Hematopoietic multipotent progenitor cell treated with erythropoietin and hydrocortisone succinate and interleukin-3 and kit ligand, for 15 days (in vitro differentiated cells): ENCODE measurements at regions not wholly inside any gene's neighbourhood (a gene's known extent, or its start where the extent isn't known, plus 50 kb on each side); places are given as distances from the start of the nearest gene placed in this dataset.
"Not testable (repeated sequence)": the region's sequence is repeated elsewhere in the genome, so short reads cannot be mapped to it uniquely, and the experiment has no call there.

Experiments used
- DNase-seq: peaks from one replicate; pipeline ENCODE4 v3.0.0-alpha.2; 2015; ENCODE audit warnings: low spot score

GRCh38 chr3:139135657-139136056, 91.0 kb upstream of the PRR23C start:
- DNase-seq: no peak

DNA sequence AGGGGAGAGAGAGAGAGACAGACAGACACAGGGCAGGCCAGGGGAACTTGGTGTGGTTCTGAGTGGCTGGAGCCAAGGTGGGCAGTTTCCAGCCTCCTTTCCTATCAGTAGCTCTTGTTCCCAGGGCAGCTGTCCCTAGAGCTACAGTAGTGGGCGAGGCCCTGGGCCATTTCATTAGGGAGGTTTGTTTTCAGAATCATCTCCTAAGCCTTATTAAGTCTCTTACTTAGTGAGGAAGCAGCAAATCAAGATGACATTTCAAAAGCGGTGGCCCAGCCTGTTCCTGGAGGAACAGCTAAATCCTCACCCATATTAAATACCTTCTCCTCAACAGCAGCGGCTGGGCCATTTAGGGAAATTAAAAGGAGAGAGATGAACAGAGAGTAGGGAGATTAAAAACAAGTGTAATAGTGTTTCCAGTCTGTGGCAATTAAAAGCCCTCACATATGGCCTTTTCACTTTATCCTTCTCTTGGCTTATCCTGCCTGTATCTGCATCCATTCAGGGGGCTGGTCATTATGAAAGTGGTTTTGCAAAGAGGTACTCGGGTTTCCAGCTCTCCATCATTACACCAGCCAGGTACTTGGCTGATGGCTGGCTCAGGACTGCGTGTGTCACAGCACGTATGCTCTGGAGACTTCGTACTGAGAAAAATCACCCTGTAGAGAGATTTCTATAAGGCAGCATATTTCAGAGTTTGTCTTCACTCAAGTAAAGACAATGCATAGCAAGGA, 91.9 kb upstream of the PRR23C start:
- no peak for DNase-seq

GRCh38 chr3:139140553-139140952, 95.9 kb upstream of the PRR23C start:
- no peak for DNase-seq

GRCh38 chr3:139145980-139146379, 101.3 kb upstream of the PRR23C start:
- not testable (repeated sequence) for DNase-seq

DNA sequence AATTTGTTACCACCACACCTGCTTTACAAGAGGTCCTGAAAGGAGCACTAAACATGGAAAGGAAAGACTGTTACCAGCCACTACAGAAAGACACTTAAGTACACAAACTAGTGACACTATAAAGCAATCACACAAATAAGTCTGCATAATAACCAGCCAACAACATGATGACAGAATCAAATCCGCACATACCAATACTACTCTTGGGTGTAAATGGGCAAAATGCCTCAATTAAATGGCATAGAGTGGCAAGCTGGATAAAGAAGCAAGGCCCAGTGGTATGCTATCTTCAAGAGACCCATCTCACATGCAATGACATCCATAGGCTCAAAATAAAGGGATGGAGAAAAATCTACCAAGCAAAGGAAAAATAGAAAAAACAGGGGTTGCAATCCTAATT, 106.8 kb upstream of the PRR23C start:
- DNase-seq: no peak

DNA sequence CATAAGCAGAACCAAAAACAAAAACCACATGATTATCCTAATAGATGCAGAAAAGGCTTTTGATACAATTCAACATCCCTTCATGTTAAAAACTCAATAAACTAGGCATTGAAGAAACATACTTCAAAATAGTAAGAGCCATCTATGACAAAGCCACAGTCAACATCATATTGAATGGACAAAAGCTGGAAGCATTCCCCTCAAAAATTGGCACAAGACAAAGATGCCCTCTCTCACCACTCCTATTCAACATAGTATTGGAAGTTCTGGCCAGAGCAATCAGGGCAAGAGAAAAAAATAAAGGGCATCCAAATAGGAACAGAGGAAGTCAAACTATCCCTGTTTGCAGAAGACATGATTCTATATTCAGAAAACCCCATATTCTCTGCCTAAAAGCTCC, 108.7 kb upstream of the PRR23C start:
- DNase-seq: not testable (repeated sequence)

DNA sequence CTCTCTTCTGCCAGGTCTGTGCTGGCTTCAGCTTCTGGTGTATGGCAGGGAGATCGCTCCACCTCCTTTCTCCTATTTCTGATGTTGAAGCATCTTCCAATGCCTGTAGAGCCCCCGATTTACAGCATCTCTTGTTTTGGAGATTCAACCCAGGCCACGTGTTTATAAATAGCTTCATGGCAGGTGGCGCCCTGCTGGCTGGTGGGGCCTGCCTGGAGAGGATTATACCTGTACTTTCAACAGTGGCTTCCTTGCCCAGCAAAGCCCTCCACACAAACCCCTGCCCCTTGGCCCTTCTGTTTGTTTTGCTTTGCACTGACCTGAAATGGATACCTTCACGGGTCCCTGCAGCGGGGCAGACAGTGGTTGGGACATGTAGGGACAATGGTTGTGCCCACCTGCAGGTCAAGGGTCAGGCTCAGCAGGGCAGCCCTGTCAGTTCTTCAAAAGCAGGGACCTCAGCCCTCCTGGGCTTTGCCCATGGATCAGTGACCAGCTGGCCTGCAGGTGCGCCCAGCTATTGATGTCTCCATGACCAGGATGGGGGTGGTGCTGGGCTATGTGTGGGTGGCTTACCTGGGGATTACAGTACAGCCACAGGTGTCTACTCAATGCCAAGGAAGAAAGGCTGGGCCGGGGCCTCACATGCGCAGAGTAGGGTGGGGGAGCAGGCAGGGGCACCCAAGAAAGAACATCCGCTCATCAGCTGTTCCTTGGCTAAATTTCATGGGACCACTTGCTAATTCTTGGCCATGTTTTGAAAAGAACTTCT, 112.7 kb upstream of the PRR23C start:
- DNase-seq: no peak

DNA sequence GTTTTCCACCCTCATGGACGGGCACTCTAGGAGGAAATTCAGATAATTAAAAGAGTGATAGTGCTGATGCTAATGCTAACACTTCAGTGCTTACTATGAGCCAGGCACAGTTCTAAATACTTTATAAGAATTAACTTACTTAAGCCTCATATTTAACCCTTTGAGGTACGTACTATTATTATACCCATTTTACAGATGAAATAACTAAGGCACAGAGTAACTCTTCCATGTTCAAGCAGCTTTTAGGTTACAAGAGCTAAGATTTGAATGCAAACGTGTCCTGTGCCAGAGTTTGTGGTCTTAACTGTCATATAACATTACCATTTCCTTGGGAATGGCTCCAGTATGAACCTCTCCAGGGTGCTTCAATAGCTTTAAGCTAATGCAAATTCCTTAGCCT, 114.7 kb upstream of the PRR23C start:
- DNase-seq: no peak

DNA sequence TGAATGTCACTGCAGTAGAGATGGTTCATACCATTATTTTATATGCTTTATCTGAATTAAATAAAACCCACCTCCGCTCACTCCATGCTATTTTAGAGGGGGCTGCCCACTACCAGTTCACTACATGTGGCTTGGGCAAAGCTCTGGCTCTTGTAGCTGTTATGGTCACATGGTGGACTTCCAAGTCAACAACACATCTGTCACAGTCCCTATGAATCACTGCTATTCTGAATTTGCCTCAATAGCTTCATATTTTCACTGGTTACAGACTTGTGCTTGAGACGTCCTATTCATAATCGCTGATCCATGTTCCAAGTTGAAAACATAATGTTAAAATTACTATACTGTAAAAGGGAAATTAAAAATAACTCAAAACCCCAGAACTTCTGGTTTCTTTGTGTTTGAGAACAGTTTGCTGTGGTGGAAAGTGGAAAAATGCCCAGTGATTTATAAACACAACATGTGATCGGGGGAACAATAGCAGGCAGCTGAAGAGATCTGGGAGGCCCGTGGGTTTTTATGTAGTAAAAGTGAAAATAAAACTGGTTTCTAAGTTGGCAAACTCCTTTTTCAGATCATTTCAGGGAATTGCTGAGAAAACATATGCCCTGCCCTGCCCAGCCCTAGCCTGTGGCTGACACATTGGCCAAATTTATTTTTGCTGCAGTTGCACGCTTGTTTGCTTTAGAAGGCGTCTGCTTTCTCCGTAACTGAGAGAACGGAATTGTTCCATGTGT, 128.8 kb upstream of the PRR23C start:
- DNase-seq: no peak

GRCh38 chr3:139180489-139180888, 135.8 kb upstream of the PRR23C start:
- no peak for DNase-seq

DNA sequence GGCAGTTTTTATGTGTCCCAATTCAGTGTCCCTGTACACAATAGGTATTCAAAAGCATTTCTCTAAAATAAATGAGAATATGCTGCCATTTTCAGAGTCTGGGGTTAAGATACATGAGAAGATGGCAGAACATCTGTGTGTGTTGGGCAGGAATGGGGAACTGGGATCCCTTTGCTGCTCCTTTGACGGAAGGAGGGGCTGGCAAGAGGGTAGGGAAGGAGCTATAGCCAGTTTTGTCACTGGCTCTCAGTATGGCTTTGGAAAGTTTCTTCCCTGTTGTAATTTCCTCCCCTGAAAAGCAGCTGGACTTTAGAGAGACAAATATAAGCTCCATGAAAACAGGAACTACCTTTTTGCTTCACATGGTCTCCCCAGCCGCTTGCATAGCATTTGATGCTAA, 137.5 kb upstream of the PRR23C start:
- no peak for DNase-seq

- no peak for DNase-seq
Measured at GRCh38 chr3:139182598-139182997, 137.9 kb upstream of the PRR23C start.

DNA sequence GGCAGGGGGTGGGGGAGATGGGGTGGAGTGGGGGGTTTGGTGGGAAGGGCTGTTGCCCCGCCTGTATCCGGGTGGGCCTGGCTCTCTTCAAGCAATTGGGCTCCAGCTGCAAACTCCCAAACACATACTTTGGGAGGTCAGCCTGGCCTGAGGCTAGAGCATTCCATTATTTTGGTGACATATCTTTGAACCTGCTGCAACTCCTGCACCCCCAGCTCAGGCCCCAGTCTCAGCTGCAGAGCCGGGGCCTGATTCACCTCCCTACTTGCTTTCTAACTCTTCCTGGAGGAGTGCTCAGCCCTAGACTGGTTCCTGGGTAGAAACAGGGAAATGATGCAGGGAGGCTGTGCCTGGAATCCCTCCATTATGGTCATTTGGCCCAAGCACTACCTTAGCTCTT, 140.8 kb upstream of the PRR23C start:
- DNase-seq: no peak

DNA sequence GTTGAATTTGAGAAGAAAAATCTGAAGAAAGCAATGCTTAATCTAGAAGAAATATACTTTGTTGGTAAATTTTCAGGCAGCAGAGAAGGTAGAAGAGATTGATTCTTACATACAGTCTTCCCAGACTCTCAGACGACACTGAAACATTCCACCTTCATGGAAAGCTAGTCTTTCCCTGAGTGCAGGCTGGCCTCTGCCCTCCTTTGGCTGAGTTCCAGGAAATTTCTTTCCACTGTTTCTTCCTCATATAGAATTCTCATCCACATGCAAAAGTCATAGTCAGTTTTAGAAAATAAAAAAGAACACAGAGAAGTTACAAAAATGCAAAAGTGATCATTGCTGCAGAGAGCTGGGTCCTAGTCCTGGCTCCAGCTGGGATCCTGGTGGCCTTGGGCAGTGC, 142.5 kb upstream of the PRR23C start:
- DNase-seq: no peak

- no peak for DNase-seq
Measured at GRCh38 chr3:139187648-139188047, 143.0 kb upstream of the PRR23C start.

- no peak for DNase-seq
Measured at GRCh38 chr3:139189943-139190342, 145.3 kb upstream of the PRR23C start.

DNA sequence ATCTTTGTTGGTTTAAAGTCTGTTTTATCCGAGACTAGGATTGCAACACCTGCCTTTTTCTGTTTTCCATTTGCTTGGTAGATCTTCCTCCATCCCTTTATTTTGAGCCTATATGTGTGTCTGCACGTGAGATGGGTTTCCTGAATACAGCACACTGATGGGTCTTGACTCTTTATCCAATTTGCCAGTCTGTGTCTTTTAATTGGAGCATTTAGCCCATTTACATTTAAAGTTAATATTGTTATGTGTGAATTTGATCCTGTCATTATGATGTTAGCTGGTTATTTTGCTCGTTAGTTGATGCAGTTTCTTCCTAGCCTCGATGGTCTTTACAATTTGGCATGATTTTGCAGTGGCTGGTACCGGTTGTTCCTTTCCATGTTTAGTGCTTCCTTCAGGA, 149.4 kb upstream of the MRPS22 start:
- not testable (repeated sequence) for DNase-seq

GRCh38 chr3:139196146-139196545, 147.7 kb upstream of the MRPS22 start:
- not testable (repeated sequence) for DNase-seq

- DNase-seq: no peak
Measured at GRCh38 chr3:139197251-139197650, 146.6 kb upstream of the MRPS22 start.

DNA sequence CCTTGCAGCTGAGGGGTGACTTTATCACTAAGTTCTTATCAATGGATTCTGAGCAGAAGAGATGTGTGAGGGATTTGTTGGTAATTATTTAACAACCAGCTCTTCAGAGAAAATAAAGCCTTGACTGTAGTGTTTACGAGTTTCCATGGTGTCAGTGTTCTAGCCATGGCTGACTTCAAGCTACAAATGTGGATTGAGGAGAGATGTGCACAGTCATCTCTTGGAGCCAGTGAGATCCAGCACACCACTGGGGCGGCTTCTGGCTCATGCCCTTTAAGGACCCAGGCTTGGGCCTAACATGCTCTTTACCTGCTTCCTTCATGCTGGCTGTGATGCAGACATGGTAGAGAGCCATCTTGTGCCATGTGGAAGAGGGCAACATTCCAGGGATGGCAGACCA, 145.6 kb upstream of the MRPS22 start:
- no peak for DNase-seq

DNA sequence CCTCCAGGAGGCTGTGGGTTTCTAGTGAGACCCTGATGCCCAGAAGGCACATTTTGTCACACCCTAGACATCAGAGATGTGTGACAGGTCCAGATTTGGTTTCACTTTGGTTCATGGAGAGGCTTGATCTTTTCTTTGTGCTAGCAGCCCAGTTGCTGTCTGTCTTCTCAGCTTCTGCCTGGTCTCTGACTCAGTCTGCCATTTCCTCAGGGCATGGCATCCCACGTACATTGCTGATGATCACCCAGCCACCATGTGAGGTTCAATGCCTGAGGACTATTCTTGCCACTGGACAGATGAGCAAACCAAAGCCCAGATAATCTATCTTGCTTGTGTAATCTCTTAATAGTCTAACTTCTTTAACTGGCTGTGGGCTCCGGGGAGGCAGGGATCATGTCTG, 144.9 kb upstream of the MRPS22 start:
- DNase-seq: no peak

GRCh38 chr3:139199421-139200010, 144.3 kb upstream of the MRPS22 start:
- no peak for DNase-seq
